Liver (tissue), 8 donors: ENCODE measurements at regions not wholly inside any gene's neighbourhood (a gene's known extent, or its start where the extent isn't known, plus 50 kb on each side); places are given as distances from the start of the nearest gene placed in this dataset.

ENCODE experiments used
- DNase-seq: peaks from one replicate; pipeline ENCODE4 v3.0.0-alpha.2; 2017; ENCODE audit warnings: low spot score
- H3K27ac ChIP-seq, 2 donors: one replicate each; pipeline ENCODE4 v1.7.0; 2013; ENCODE audit warnings: inconsistent platforms in 2 of 2, low read length in 2 of 2, control low read depth in 1 of 2, low read depth in 1 of 2, mild to moderate bottlenecking in 1 of 2
- H3K27me3 ChIP-seq, 4 donors: one replicate each; pipeline versions ENCODE4 v1.6.1 to v1.7.0; 2013; ENCODE audit warnings: low read length in 3 of 4, inconsistent platforms in 1 of 4, mild to moderate bottlenecking in 1 of 4, moderate library complexity in 1 of 4; ENCODE audit not compliant: control insufficient read depth in 4 of 4, insufficient read depth in 4 of 4
- H3K36me3 ChIP-seq, 4 donors: one replicate each; pipeline versions ENCODE4 v1.6.1 to v1.7.0; 2013; ENCODE audit warnings: low read length in 3 of 4, mild to moderate bottlenecking in 3 of 4, low read depth in 1 of 4, moderate library complexity in 1 of 4; ENCODE audit not compliant: control insufficient read depth in 4 of 4, insufficient read depth in 3 of 4
- H3K4me1 ChIP-seq, 4 donors: one replicate each; pipeline versions ENCODE4 v1.6.1 to v1.7.0; 2013; ENCODE audit warnings: low read length in 3 of 4, mild to moderate bottlenecking in 3 of 4, moderate library complexity in 1 of 4; ENCODE audit not compliant: control insufficient read depth in 4 of 4, insufficient read depth in 4 of 4
- H3K4me3 ChIP-seq, 3 donors: one replicate each; pipeline versions ENCODE4 v1.6.1 to v1.7.0; 2013; ENCODE audit warnings: low read length in 3 of 3, control low read depth in 1 of 3, low read depth in 1 of 3, mild to moderate bottlenecking in 1 of 3
- H3K9ac ChIP-seq, 2 donors: one replicate each; pipeline ENCODE4 v1.7.0; 2013; ENCODE audit warnings: low read length in 2 of 2, mild to moderate bottlenecking in 2 of 2, moderate library complexity in 2 of 2, control low read depth in 1 of 2, low read depth in 1 of 2
- H3K9me3 ChIP-seq, 4 donors: one replicate each; pipeline versions ENCODE4 v1.6.1 to v1.7.0; 2013; ENCODE audit warnings: low read length in 3 of 4; ENCODE audit not compliant: control insufficient read depth in 4 of 4
- EGR1 ChIP-seq, 2 donors: IDR thresholded peaks; 2 replicates each; pipeline ENCODE4 v1.6.1; 2016 to 2018; ENCODE audit warnings: antibody characterized with exemption in 2 of 2, low read depth in 2 of 2
- FOXA2 ChIP-seq: IDR thresholded peaks from 2 replicates; pipeline ENCODE4 v1.6.1; 2016; ENCODE audit warnings: antibody characterized with exemption
- GABPA ChIP-seq, 2 donors: IDR thresholded peaks in 1 of 2; conservative IDR thresholded peaks in 1 of 2; 2 replicates each; pipeline ENCODE4 v1.6.1; 2016; ENCODE audit warnings: antibody characterized with exemption in 2 of 2, mild to moderate bottlenecking in 1 of 2, moderate library complexity in 1 of 2
- HNF4G ChIP-seq: IDR thresholded peaks from 2 replicates; pipeline ENCODE4 v1.6.1; 2016; ENCODE audit warnings: antibody characterized with exemption
- JUND ChIP-seq, 2 donors: IDR thresholded peaks; 2 replicates each; pipeline ENCODE4 v1.6.1; 2016; ENCODE audit warnings: antibody characterized with exemption in 2 of 2
- NR2F2 ChIP-seq: IDR thresholded peaks from 2 replicates; pipeline ENCODE4 v1.6.1; 2016; ENCODE audit warnings: antibody characterized with exemption
- RAD21 ChIP-seq, 2 donors: IDR thresholded peaks; 2 replicates each; pipeline ENCODE4 v1.6.1; 2016; ENCODE audit warnings: antibody characterized with exemption in 2 of 2, mild to moderate bottlenecking in 2 of 2
- RXRA ChIP-seq, 2 donors: IDR thresholded peaks; 2 replicates each; pipeline ENCODE4 v1.6.1; 2017 to 2018; ENCODE audit warnings: antibody characterized with exemption in 2 of 2, mild to moderate bottlenecking in 1 of 2
- SP1 ChIP-seq: IDR thresholded peaks from 2 replicates; pipeline ENCODE4 v1.6.1; 2018; ENCODE audit warnings: antibody characterized with exemption, mild to moderate bottlenecking
- TAF1 ChIP-seq: conservative IDR thresholded peaks from 2 replicates; pipeline ENCODE4 v1.6.1; 2016; ENCODE audit warnings: antibody characterized with exemption, mild to moderate bottlenecking
- WGBS: extraction: QIAGEN DNeasy Blood & Tissue Kit; methylation state at CpG from one replicate; pipeline ENCODE4 v1.1.7; 2013; 5-methylcytosine and 5-hydroxymethylcytosine counted together
- TF ChIP-seq, protein P1 (sequence below): fragments of 150-350 bp; IDR thresholded peaks from 2 replicates; pipeline ENCODE4 v1.5.1; 2017; ENCODE audit warnings: improper control_type of control experiment, low read depth, low read length; ENCODE audit not compliant: missing input control
- TF ChIP-seq, protein P2 (sequence below): IDR thresholded peaks from 2 replicates; pipeline ENCODE4 v1.6.1; 2016; ENCODE audit warnings: antibody characterized with exemption, mild to moderate bottlenecking
- TF ChIP-seq, protein P3 (sequence below): IDR thresholded peaks from 2 replicates; pipeline ENCODE4 v1.6.1; 2016; ENCODE audit warnings: antibody characterized with exemption
- TF ChIP-seq, protein P4 (sequence below): IDR thresholded peaks from 2 replicates; pipeline ENCODE4 v1.6.1; 2016; ENCODE audit warnings: antibody characterized with exemption
- donor health status: healthy.
- donor health status: healthy.
- donor health status: healthy.
- donor health status: healthy.
- donor health status: healthy.

DNA sequence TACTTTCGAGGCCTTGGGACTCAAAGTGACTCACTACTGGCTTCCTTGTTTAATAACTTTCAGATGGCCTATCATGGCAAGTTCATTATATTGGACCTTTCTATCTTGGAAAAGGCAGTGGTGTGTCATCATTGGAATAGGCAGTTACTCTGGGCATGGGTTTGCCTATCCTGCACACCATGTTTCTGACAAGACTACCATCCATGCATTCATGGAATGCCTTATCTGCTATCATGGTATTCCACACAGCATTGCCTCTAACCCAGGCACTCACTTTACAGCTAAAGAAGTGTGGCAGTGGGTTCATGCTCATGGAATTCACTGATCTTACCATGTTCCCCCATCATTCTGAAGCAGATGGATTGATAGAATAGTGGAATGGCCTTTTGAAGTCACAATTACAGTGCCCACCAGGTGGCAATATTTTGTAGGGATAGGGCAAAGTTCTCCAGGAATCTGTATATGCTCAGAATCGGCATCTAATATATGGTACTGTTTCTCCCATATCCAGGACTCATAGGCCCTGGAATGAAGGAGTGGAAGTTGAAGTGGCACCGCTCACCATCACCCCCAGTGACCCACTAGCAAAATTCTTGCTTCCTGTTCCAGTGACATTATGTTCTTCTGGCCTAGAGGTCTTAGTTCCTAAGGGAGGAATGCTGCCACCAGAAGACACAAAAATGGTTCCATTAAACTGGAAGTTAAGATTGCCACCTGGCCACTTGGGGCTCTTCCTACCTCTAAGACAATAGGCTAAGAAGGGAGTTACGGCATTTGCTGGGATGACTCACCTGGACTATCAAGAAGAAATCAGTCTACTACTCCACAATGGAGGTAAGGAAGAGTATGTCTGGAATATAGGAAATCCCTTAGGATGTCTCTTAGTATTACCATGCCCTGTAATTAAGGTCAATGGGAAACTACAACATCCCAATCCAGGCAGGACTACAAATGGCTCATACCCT lies 1161.4 kb downstream of the SI start:
- no peaks in the 10 kb centered on the region for H3K4me1 ChIP-seq
- no peak for DNase-seq
- no peaks in the 10 kb centered on the region for H3K27me3 ChIP-seq
- 83% methylated on average over 4 of the region's 4 CpGs for WGBS
- no peak overlapping the region for H3K9ac ChIP-seq
- TF ChIP-seq, protein P1, sequence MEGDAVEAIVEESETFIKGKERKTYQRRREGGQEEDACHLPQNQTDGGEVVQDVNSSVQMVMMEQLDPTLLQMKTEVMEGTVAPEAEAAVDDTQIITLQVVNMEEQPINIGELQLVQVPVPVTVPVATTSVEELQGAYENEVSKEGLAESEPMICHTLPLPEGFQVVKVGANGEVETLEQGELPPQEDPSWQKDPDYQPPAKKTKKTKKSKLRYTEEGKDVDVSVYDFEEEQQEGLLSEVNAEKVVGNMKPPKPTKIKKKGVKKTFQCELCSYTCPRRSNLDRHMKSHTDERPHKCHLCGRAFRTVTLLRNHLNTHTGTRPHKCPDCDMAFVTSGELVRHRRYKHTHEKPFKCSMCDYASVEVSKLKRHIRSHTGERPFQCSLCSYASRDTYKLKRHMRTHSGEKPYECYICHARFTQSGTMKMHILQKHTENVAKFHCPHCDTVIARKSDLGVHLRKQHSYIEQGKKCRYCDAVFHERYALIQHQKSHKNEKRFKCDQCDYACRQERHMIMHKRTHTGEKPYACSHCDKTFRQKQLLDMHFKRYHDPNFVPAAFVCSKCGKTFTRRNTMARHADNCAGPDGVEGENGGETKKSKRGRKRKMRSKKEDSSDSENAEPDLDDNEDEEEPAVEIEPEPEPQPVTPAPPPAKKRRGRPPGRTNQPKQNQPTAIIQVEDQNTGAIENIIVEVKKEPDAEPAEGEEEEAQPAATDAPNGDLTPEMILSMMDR: peak; percentile 4
- TF ChIP-seq FOXA2 (no peak), JUND (IDR thresholded peaks at IDR 0.05) (no peak), RAD21 (IDR thresholded peaks at IDR 0.05) (peak in 1 of 2 donors; percentile 21), NR2F2 (no peak)
- H3K4me3 ChIP-seq: no peak overlapping the region
- H3K36me3 ChIP-seq: no peaks in the 10 kb centered on the region
- no peak overlapping the region for H3K27ac ChIP-seq
- H3K9me3 ChIP-seq: no peaks in the 10 kb centered on the region

DNA sequence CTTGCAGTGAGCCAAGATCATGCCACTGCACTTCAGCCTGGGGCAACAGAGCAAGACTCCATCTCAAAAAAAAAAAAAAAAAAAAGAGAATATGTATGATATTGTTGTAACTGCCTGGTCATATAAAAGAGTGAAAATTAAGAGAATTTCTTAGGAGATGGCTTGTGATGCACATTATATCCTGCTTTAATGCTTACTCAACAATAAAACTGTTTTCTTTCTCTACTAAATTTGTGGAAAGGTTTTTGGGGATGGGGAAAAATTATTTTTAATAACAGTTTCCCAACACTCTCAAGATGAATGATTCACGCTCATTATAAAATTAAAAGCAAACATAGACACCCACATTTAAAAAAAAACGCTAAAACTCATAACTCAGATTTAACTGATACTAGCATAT lies 1163.0 kb downstream of the SI start:
- 92% methylated on average over 2 of the region's 2 CpGs for WGBS
- Histone ChIP-seq H3K27me3 (no peaks in the 10 kb centered on the region), H3K27ac (no peak overlapping the region), H3K9me3 (no peaks in the 10 kb centered on the region), H3K4me3 (no peak overlapping the region), H3K36me3 (no peaks in the 10 kb centered on the region), H3K9ac (no peak overlapping the region), H3K4me1 (no peaks in the 10 kb centered on the region)
- no peak for DNase-seq
- TF ChIP-seq FOXA2 (no peak), HNF4G (no peak), RXRA (IDR thresholded peaks at IDR 0.05) (no peak), EGR1 (IDR thresholded peaks at IDR 0.05; ENCODE audit: low read depth in 2 of 2) (no peak), GABPA (IDR thresholded peaks at IDR 0.05 in 1 of 2, conservative IDR thresholded peaks at IDR 0.05 in 1 of 2) (no peak), SP1 (no peak), RAD21 (IDR thresholded peaks at IDR 0.05) (no peak), TAF1 (no peak), NR2F2 (no peak)
- TF ChIP-seq, protein P2, sequence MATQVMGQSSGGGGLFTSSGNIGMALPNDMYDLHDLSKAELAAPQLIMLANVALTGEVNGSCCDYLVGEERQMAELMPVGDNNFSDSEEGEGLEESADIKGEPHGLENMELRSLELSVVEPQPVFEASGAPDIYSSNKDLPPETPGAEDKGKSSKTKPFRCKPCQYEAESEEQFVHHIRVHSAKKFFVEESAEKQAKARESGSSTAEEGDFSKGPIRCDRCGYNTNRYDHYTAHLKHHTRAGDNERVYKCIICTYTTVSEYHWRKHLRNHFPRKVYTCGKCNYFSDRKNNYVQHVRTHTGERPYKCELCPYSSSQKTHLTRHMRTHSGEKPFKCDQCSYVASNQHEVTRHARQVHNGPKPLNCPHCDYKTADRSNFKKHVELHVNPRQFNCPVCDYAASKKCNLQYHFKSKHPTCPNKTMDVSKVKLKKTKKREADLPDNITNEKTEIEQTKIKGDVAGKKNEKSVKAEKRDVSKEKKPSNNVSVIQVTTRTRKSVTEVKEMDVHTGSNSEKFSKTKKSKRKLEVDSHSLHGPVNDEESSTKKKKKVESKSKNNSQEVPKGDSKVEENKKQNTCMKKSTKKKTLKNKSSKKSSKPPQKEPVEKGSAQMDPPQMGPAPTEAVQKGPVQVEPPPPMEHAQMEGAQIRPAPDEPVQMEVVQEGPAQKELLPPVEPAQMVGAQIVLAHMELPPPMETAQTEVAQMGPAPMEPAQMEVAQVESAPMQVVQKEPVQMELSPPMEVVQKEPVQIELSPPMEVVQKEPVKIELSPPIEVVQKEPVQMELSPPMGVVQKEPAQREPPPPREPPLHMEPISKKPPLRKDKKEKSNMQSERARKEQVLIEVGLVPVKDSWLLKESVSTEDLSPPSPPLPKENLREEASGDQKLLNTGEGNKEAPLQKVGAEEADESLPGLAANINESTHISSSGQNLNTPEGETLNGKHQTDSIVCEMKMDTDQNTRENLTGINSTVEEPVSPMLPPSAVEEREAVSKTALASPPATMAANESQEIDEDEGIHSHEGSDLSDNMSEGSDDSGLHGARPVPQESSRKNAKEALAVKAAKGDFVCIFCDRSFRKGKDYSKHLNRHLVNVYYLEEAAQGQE: no peak
- TF ChIP-seq, protein P3, sequence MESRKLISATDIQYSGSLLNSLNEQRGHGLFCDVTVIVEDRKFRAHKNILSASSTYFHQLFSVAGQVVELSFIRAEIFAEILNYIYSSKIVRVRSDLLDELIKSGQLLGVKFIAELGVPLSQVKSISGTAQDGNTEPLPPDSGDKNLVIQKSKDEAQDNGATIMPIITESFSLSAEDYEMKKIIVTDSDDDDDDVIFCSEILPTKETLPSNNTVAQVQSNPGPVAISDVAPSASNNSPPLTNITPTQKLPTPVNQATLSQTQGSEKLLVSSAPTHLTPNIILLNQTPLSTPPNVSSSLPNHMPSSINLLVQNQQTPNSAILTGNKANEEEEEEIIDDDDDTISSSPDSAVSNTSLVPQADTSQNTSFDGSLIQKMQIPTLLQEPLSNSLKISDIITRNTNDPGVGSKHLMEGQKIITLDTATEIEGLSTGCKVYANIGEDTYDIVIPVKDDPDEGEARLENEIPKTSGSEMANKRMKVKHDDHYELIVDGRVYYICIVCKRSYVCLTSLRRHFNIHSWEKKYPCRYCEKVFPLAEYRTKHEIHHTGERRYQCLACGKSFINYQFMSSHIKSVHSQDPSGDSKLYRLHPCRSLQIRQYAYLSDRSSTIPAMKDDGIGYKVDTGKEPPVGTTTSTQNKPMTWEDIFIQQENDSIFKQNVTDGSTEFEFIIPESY: no peak
- TF ChIP-seq, protein P4, sequence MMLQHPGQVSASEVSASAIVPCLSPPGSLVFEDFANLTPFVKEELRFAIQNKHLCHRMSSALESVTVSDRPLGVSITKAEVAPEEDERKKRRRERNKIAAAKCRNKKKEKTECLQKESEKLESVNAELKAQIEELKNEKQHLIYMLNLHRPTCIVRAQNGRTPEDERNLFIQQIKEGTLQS: no peak
